ENCODE measurements at regions not wholly inside any gene's neighbourhood (a gene's known extent, or its start where the extent isn't known, plus 50 kb on each side); places are given as distances from the start of the nearest gene placed in this dataset.

GRCh38 chr17:71032746-71033273 lies 863.5 kb downstream of the KCNJ2 start:
- TF ChIP-seq JUND (IDR thresholded peaks at IDR 0.05) (no peak), YY1 (IDR thresholded peaks at IDR 0.05) (no peak), CTCF (IDR thresholded peaks at IDR 0.05; ENCODE audit: low read depth, low read length, missing input control) (no peak), FOXA1 (IDR thresholded peaks at IDR 0.05) (no peak), TAF1 (conservative IDR thresholded peaks at IDR 0.05) (no peak), ZBTB33 (IDR thresholded peaks at IDR 0.05) (no peak), RAD21 (IDR thresholded peaks at IDR 0.05) (no peak)

Measured in liver (tissue), 3 donors.